Endothelial cell of umbilical vein (primary cell): ENCODE measurements at regions not wholly inside any gene's neighbourhood (a gene's known extent, or its start where the extent isn't known, plus 50 kb on each side); places are given as distances from the start of the nearest gene placed in this dataset.

ENCODE experiments used
- BruUV-seq: library from RNA; stranded (reverse); fragments of 400-500 nt; replicated peaks from 2 replicates; lab custom pipeline; 2021; lab: Mats Ljungman, UMichigan
- CTCF ChIA-PET: fragments of 300-600, 350-600 bp; sonication (Branson Sonifier 250); formaldehyde crosslinking; loops from one replicate; lab custom pipeline; 2021; ENCODE audit warnings: antibody characterized with exemption, inconsistent platforms; lab: Charles Lee
- POLR2A ChIA-PET: fragments of 300-600, 350-600 bp; sonication (Branson Sonifier 250); formaldehyde crosslinking; loops from one replicate; lab custom pipeline; 2021; ENCODE audit warnings: antibody characterized with exemption, inconsistent platforms; lab: Charles Lee
- DNase-seq: peaks from one replicate; pipeline ENCODE4 v3.0.0-alpha.2; 2011; ENCODE audit warnings: low read depth, low spot score
- FAIRE-seq: peaks from 2 replicates; lab custom pipeline; 2011; peaks lifted over from hg19 to GRCh38; lab: Jason Lieb, UNC
- H2AFZ ChIP-seq: 2 replicates; pipeline ENCODE4 v1.6.0; 2012; ENCODE audit warnings: low read depth, low read length, control low read depth, inconsistent platforms
- H3K27ac ChIP-seq: 2 replicates; pipeline ENCODE4 v1.5.1; 2011; ENCODE audit warnings: low read depth, mild to moderate bottlenecking, control low read depth, low read length, moderate library complexity; ENCODE audit not compliant: insufficient read depth
- H3K27me3 ChIP-seq, 2 experiments: 2 replicates each; pipeline versions ENCODE4 v1.6.0 to v1.6.1; 2011; ENCODE audit warnings: low read length in 2 of 2, mixed read lengths in 1 of 2; ENCODE audit not compliant: control insufficient read depth in 2 of 2, insufficient read depth in 2 of 2
- H3K36me3 ChIP-seq, 2 experiments: 2 replicates in 1 of 2; 3 replicates in 1 of 2; pipeline ENCODE4 v1.5.1; 2011; ENCODE audit warnings: low read length in 2 of 2, mild to moderate bottlenecking in 1 of 2, moderate library complexity in 1 of 2; ENCODE audit not compliant: control insufficient read depth in 2 of 2, insufficient read depth in 2 of 2; ENCODE audit errors: extremely low read depth in 1 of 2
- H3K4me1 ChIP-seq: 3 replicates; pipeline ENCODE4 v1.5.1; 2011; ENCODE audit warnings: mild to moderate bottlenecking, low read length; ENCODE audit not compliant: control insufficient read depth, insufficient read depth; ENCODE audit errors: extremely low read depth
- H3K4me2 ChIP-seq: 2 replicates; pipeline ENCODE4 v1.6.1; 2011; ENCODE audit warnings: low read length, control low read depth, mixed read lengths; ENCODE audit not compliant: insufficient read depth
- H3K4me3 ChIP-seq, 3 experiments: fragments of 200-600 bp in 1 of 3; sonication (generic), shearing (Covaris generic) in 1 of 3; replicated peaks in 1 of 3; 2 replicates each; pipeline ENCODE4 v1.5.1; 2011 to 2016; ENCODE audit warnings: control low read depth in 3 of 3, low read length in 3 of 3, mild to moderate bottlenecking in 2 of 3, inconsistent platforms in 1 of 3, low read depth in 1 of 3, moderate library complexity in 1 of 3; ENCODE audit not compliant: insufficient read depth in 1 of 3
- H3K79me2 ChIP-seq: 2 replicates; pipeline ENCODE4 v1.6.0; 2012; ENCODE audit warnings: low read length, inconsistent platforms; ENCODE audit not compliant: control insufficient read depth, insufficient read depth
- H3K9ac ChIP-seq: replicated peaks from 2 replicates; pipeline ENCODE3; 2011; ENCODE audit warnings: low read length, control low read depth; ENCODE audit not compliant: insufficient read depth; ENCODE audit errors: extremely low read depth
- H3K9me1 ChIP-seq: replicated peaks from 3 replicates; pipeline ENCODE4 v1.6.0; 2011; ENCODE audit warnings: mild to moderate bottlenecking, low read length; ENCODE audit not compliant: control insufficient read depth, insufficient read depth; ENCODE audit errors: extremely low read depth
- H3K9me3 ChIP-seq: replicated peaks from 2 replicates; pipeline ENCODE4 v1.5.1; 2012; ENCODE audit warnings: low read length, inconsistent platforms; ENCODE audit not compliant: control insufficient read depth, insufficient read depth
- H4K20me1 ChIP-seq: replicated peaks from 2 replicates; pipeline ENCODE3; 2011; ENCODE audit warnings: mild to moderate bottlenecking, low read length; ENCODE audit not compliant: control insufficient read depth, insufficient read depth; ENCODE audit errors: extremely low read depth
- EZH2 ChIP-seq: IDR thresholded peaks from 2 replicates; pipeline ENCODE4 v1.6.1; 2012; ENCODE audit warnings: borderline replicate concordance, low read depth, mild to moderate bottlenecking, moderate library complexity, low read length, inconsistent platforms; ENCODE audit not compliant: severe bottlenecking
- FOS ChIP-seq: IDR thresholded peaks from 2 replicates; pipeline ENCODE4 v1.6.1; 2011; ENCODE audit warnings: mild to moderate bottlenecking, low read length, moderate library complexity, borderline replicate concordance; ENCODE audit not compliant: insufficient read depth
- GATA2 ChIP-seq: IDR thresholded peaks from 2 replicates; pipeline ENCODE4 v1.7.0; 2011; ENCODE audit warnings: low read depth, mild to moderate bottlenecking, moderate library complexity, mixed read lengths, low read length; ENCODE audit not compliant: insufficient read length, insufficient read depth
- JUN ChIP-seq: IDR thresholded peaks from 2 replicates; pipeline ENCODE4 v1.6.1; 2011; ENCODE audit warnings: borderline replicate concordance, low read depth; ENCODE audit not compliant: insufficient read length, insufficient read depth
- MYC ChIP-seq: IDR thresholded peaks from one replicate; pipeline ENCODE4 v1.6.1; 2011; ENCODE audit warnings: mild to moderate bottlenecking, low read depth, low read length
- POLR2A ChIP-seq: IDR thresholded peaks from 2 replicates; pipeline ENCODE4 v1.6.1; 2012; ENCODE audit warnings: low read depth, mild to moderate bottlenecking, control low read depth, low read length
- POLR2AphosphoS5 ChIP-seq: IDR thresholded peaks from 2 replicates; pipeline ENCODE4 v1.6.1; 2012; ENCODE audit warnings: low read depth, mild to moderate bottlenecking, control low read depth, low read length, moderate library complexity; ENCODE audit not compliant: insufficient read depth
- dilution Hi-C: fragments of 300-500 bp; cut with MboI; formaldehyde crosslinking; loops from one replicate; pipeline ENCODE4 v1.15.0; 2019; ENCODE audit warnings: low sequenced_read_pairs; ENCODE audit not compliant: extremely low pct_ligation_motif_present
- intact Hi-C: fragments of 100-400 bp; cut with micrococcal nuclease; formaldehyde crosslinking; loops from one replicate; pipeline ENCODE4 v1.10.0; 2022
- TF ChIP-seq, protein P1 (sequence below): IDR thresholded peaks from 2 replicates; pipeline ENCODE4 v1.6.1; 2011; ENCODE audit not compliant: insufficient read depth, insufficient read length
- TF ChIP-seq, protein P2 (sequence below), 2 donors: IDR thresholded peaks; 1 replicate in 1 of 2; 2 replicates in 1 of 2; pipeline ENCODE4 v1.5.1; 2011; ENCODE audit warnings: low read length in 2 of 2, mild to moderate bottlenecking in 2 of 2, moderate library complexity in 2 of 2, control low read depth in 1 of 2, inconsistent platforms in 1 of 2, low read depth in 1 of 2; ENCODE audit not compliant: insufficient read depth in 1 of 2; ENCODE audit errors: extremely low read depth in 1 of 2

DNA sequence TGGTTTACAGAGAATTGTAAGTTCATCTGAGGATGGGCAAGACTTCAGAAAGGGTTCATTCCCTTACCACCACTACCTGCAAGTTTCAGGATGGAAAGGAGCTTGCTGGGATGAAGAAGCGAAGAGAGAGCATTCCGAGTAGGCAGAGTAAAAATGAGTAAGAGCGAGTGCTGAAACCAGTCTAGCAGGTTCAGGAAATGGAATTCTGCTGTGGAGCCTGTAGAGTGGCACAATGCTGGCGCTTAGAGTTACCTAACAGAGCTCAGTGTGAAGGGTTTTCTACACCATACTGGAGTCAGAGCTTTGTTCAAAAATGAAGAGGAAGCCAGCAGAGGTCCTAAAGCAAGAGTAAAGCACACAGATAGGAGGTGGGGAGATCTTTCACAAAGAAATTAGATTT, 179.2 kb upstream of the ZC3H12C start:
- DNase-seq (no peak), FAIRE-seq (no peak)
- no peaks in the 10 kb centered on the region for H3K9me1 ChIP-seq
- H2AFZ ChIP-seq, result no peak overlapping the region
- no peaks in the 10 kb centered on the region for H3K36me3 ChIP-seq
- dilution Hi-C loops (no loop called here), intact Hi-C loops (loop anchor here (2.0 kb wide), 2 partner anchors 49 to 57 kb away; no protein-coding TSS in a partner anchor)
- CTCF ChIA-PET, result interaction anchor here (0.8 to 2.0 kb wide), 17 partner anchors 8 to 1044 kb away, joined by 3 to 24 read pairs (median 3); no protein-coding TSS in a partner anchor
- H3K4me3 ChIP-seq, result no peak overlapping the region
- H3K79me2 ChIP-seq, result no peaks in the 10 kb centered on the region
- peak overlapping the region; percentile 92 for H3K4me2 ChIP-seq
- peaks cover 23% of the 10 kb centered on the region for H3K4me1 ChIP-seq
- POLR2A ChIA-PET, result no interaction called here
- peak overlapping the region; percentile 94 for H3K27ac ChIP-seq
- no peaks in the 10 kb centered on the region for H4K20me1 ChIP-seq
- no peaks in the 10 kb centered on the region for H3K27me3 ChIP-seq
- H3K9me3 ChIP-seq, result no peaks in the 10 kb centered on the region
- H3K9ac ChIP-seq, result no peak overlapping the region
- TF ChIP-seq JUN (no peak), POLR2AphosphoS5 (no peak), POLR2A (no peak), GATA2 (no peak)
- TF ChIP-seq, protein P1, sequence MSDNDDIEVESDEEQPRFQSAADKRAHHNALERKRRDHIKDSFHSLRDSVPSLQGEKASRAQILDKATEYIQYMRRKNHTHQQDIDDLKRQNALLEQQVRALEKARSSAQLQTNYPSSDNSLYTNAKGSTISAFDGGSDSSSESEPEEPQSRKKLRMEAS, result no peak
- BruUV-seq, result no TSS peak

DNA sequence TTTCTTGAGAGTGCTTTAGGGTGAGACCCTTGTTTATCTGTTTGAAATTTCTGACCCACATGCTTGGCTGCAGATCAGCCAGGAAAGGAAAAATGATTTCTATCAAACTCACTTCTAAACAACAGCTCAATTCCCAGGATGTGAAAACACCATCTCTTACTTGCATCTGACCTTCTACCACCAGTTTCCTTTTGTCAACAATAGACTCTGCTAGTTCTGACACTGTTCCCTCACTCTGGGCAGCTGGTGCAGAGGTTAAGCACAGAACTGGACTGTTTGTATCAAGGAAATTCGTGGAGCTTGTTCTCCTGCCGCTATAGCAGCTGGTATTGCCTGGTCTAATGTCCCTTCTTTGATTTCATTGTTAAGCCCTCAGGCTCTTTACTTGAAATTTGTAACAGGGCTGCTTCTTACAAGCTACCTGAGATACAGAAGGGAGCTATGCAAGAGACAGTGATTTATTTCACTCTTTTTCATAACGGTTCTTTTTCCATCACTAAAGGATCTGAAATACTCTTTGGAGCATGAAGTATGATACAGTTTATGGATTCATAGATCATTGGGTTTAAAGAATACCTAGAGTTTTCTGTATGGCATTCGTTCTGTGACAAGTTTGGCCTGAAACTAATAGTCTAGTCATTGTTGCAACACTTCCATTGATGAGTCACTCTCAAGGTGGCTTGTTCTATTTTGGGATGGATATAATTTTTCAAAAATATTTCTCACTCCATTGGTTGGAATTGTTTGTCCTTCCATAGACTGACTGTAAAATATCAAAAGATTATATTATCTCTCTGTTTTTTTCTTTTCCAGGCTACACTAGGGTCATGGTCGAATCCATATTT, 178.2 kb upstream of the ZC3H12C start:
- peak; percentile 94 for DNase-seq
- peak overlapping the region; percentile 9 for H2AFZ ChIP-seq
- H3K9me3 ChIP-seq, result no peaks in the 10 kb centered on the region
- H3K4me3 ChIP-seq, result peak overlapping the region in 1 of 3 experiments; percentile 40
- peak overlapping the region; percentile 94 for H3K27ac ChIP-seq
- POLR2A ChIA-PET, result no interaction called here
- H3K4me1 ChIP-seq, result peaks cover 23% of the 10 kb centered on the region
- H3K79me2 ChIP-seq, result no peaks in the 10 kb centered on the region
- BruUV-seq, result TSS peak; percentile 54
- no peaks in the 10 kb centered on the region for H3K36me3 ChIP-seq
- H3K9ac ChIP-seq, result peak overlapping the region; percentile 63
- H4K20me1 ChIP-seq, result no peaks in the 10 kb centered on the region
- peak overlapping the region; percentile 92 for H3K4me2 ChIP-seq
- no peaks in the 10 kb centered on the region for H3K27me3 ChIP-seq
- CTCF ChIA-PET, result interaction anchor here (0.8 to 2.0 kb wide), 17 partner anchors 9 to 1045 kb away, joined by 3 to 24 read pairs (median 3); no protein-coding TSS in a partner anchor
- dilution Hi-C loops (no loop called here), intact Hi-C loops (loop anchor here (2.0 kb wide), 2 partner anchors 50 to 56 kb away; no protein-coding TSS in a partner anchor)
- H3K9me1 ChIP-seq, result no peaks in the 10 kb centered on the region
- peak; percentile 90 for TF ChIP-seq JUN
- TF ChIP-seq MYC, result no peak
- TF ChIP-seq FOS, result peak; percentile 75
- TF ChIP-seq, protein P1, result no peak
- TF ChIP-seq POLR2AphosphoS5, result peak; percentile 73
- peak; percentile 98 for TF ChIP-seq GATA2
- TF ChIP-seq, protein P2, sequence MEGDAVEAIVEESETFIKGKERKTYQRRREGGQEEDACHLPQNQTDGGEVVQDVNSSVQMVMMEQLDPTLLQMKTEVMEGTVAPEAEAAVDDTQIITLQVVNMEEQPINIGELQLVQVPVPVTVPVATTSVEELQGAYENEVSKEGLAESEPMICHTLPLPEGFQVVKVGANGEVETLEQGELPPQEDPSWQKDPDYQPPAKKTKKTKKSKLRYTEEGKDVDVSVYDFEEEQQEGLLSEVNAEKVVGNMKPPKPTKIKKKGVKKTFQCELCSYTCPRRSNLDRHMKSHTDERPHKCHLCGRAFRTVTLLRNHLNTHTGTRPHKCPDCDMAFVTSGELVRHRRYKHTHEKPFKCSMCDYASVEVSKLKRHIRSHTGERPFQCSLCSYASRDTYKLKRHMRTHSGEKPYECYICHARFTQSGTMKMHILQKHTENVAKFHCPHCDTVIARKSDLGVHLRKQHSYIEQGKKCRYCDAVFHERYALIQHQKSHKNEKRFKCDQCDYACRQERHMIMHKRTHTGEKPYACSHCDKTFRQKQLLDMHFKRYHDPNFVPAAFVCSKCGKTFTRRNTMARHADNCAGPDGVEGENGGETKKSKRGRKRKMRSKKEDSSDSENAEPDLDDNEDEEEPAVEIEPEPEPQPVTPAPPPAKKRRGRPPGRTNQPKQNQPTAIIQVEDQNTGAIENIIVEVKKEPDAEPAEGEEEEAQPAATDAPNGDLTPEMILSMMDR (IDR thresholded peaks at IDR 0.05; ENCODE audit: extremely low read depth in 1 of 2, insufficient read depth in 1 of 2, low read depth in 1 of 2, low read length in 2 of 2), result no peak
- no peak for TF ChIP-seq EZH2
- TF ChIP-seq POLR2A, result peak; percentile 35
- FAIRE-seq, result peak; percentile 99
